Gastroesophageal sphincter (tissue), 3 donors: ENCODE measurements at regions not wholly inside any gene's neighbourhood (a gene's known extent, or its start where the extent isn't known, plus 50 kb on each side); places are given as distances from the start of the nearest gene placed in this dataset.

Experiments
- POLR2A ChIP-seq, 2 donors: fragments of 450-650 bp; IDR thresholded peaks; one replicate each; pipeline ENCODE4 v1.6.1; 2017; ENCODE audit warnings: antibody characterized with exemption in 2 of 2, mild to moderate bottlenecking in 2 of 2, moderate library complexity in 1 of 2
- POLR2AphosphoS5 ChIP-seq: sonication (generic); formaldehyde crosslinking; IDR thresholded peaks from one replicate; pipeline ENCODE4 v1.6.1; 2017; ENCODE audit warnings: antibody characterized with exemption
- TF ChIP-seq, protein P1 (sequence below), 4 experiments: fragments of 200-600 bp in 2 of 4; fragments of 450-650 bp in 2 of 4; sonication (generic) in 1 of 4; IDR thresholded peaks; one replicate each; pipeline ENCODE4 v1.5.1; 2017 to 2019; ENCODE audit warnings: antibody characterized with exemption in 4 of 4, mild to moderate bottlenecking in 2 of 4, moderate library complexity in 2 of 4

DNA sequence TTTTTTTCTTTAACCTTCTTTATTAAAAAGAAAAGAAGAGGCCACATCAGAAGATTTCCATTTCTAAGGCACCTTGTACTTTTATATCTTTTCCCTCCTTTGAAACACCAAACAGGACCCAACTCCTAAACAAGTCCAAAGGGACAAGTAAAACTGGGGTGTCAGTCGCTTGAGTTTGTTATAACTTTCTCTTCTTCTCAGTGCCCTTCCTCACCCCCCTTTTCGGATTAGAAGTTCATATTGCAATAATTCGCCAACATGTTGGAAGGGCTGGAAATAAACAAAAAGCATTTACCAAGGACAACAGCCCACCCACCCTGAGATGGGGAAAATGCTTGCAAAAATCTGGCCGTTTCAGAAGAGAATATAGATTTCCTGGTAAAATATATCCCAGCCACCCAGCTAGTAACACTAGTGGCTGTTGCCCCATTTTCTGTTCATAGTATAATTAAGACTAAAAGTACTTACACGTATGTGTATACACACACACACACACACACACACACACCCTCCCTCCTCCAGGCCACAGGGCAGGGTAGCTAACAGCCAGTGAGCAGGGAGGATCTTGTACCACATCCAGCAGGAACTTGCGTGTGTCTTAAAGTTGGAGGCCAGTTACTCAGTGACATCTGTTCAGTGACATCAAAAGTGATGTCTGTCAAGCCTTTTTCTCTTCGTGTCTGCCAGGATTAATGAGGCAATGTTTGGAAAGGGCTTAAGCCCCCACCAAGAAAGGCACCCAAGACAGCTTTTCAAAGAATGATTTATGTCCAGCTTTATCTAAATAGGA lies 149.1 kb upstream of the KLF4 start:
- TF ChIP-seq, protein P1, sequence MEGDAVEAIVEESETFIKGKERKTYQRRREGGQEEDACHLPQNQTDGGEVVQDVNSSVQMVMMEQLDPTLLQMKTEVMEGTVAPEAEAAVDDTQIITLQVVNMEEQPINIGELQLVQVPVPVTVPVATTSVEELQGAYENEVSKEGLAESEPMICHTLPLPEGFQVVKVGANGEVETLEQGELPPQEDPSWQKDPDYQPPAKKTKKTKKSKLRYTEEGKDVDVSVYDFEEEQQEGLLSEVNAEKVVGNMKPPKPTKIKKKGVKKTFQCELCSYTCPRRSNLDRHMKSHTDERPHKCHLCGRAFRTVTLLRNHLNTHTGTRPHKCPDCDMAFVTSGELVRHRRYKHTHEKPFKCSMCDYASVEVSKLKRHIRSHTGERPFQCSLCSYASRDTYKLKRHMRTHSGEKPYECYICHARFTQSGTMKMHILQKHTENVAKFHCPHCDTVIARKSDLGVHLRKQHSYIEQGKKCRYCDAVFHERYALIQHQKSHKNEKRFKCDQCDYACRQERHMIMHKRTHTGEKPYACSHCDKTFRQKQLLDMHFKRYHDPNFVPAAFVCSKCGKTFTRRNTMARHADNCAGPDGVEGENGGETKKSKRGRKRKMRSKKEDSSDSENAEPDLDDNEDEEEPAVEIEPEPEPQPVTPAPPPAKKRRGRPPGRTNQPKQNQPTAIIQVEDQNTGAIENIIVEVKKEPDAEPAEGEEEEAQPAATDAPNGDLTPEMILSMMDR (IDR thresholded peaks at IDR 0.05), result no peak
- no peak for TF ChIP-seq POLR2A (IDR thresholded peaks at IDR 0.05)
- TF ChIP-seq POLR2AphosphoS5, result peak; percentile 44
